OCI-LY7 (cell line): ENCODE measurements at regions not wholly inside any gene's neighbourhood (a gene's known extent, or its start where the extent isn't known, plus 50 kb on each side); places are given as distances from the start of the nearest gene placed in this dataset.

Source experiments
- BruUV-seq: library from RNA; stranded (reverse); fragments of 400-500 nt; replicated peaks from 2 replicates; lab custom pipeline; 2021; lab: Mats Ljungman, UMichigan
- CTCF ChIA-PET: fragments of 300-600 bp; sonication (Branson Sonifier 250); formaldehyde crosslinking; loops from one replicate; lab custom pipeline; 2022; ENCODE audit warnings: antibody characterized with exemption; ENCODE audit not compliant: unreplicated experiment; lab: Charles Lee
- POLR2A ChIA-PET: fragments of 300-600 bp; sonication (Branson Sonifier 250); formaldehyde crosslinking; loops from one replicate; lab custom pipeline; 2022; ENCODE audit warnings: antibody characterized with exemption; lab: Charles Lee
- DNase-seq: peaks from one replicate; pipeline ENCODE4 v3.0.0-alpha.2; 2015; ENCODE audit warnings: low spot score
- H2AFZ ChIP-seq: fragments of 200-600 bp; sonication (generic), shearing (Covaris generic); 2 replicates; pipeline ENCODE4 v1.6.1; 2014; ENCODE audit warnings: mild to moderate bottlenecking, antibody characterized with exemption, low read length, moderate library complexity
- H3K27ac ChIP-seq: fragments of 200-600 bp; sonication (generic); 2 replicates; pipeline ENCODE4 v1.5.1; 2014; ENCODE audit warnings: mixed run types, low read depth, mild to moderate bottlenecking, moderate library complexity, low read length, inconsistent platforms; ENCODE audit not compliant: poor library complexity, severe bottlenecking
- H3K36me3 ChIP-seq: fragments of 200-600 bp; sonication (generic); 2 replicates; pipeline ENCODE4 v1.6.1; 2014; ENCODE audit warnings: mild to moderate bottlenecking, antibody characterized with exemption, low read length, moderate library complexity, mixed read lengths; ENCODE audit not compliant: insufficient read depth
- H3K4me1 ChIP-seq: fragments of 200-600 bp; sonication (generic); 2 replicates; pipeline ENCODE4 v1.5.1; 2014; ENCODE audit warnings: mild to moderate bottlenecking, low read length; ENCODE audit not compliant: insufficient read depth, poor library complexity, severe bottlenecking
- H3K4me2 ChIP-seq: fragments of 200-600 bp; sonication (generic); 2 replicates; pipeline ENCODE4 v1.6.1; 2014; ENCODE audit warnings: mild to moderate bottlenecking, low read length
- H3K4me3 ChIP-seq: fragments of 200-600 bp; sonication (generic); 2 replicates; pipeline ENCODE4 v1.5.1; 2014; ENCODE audit warnings: mild to moderate bottlenecking, low read depth, low read length; ENCODE audit not compliant: poor library complexity, severe bottlenecking
- H3K79me2 ChIP-seq: fragments of 200-600 bp; sonication (generic); 2 replicates; pipeline ENCODE4 v1.6.1; 2016; ENCODE audit warnings: low read depth, mild to moderate bottlenecking, low read length, moderate library complexity, mixed read lengths; ENCODE audit not compliant: insufficient read depth
- H3K9me2 ChIP-seq: fragments of 200-600 bp; sonication (generic); 2 replicates; pipeline ENCODE4 v1.6.1; 2016; ENCODE audit warnings: mild to moderate bottlenecking, low read length, mixed read lengths; ENCODE audit not compliant: insufficient read depth
- H3K9me3 ChIP-seq: fragments of 200-600 bp; sonication (generic); 2 replicates; pipeline ENCODE4 v1.6.1; 2014; ENCODE audit warnings: mild to moderate bottlenecking, mixed run types, low read length, mixed read lengths
- H4K20me1 ChIP-seq: fragments of 200-600 bp; sonication (generic); 2 replicates; pipeline ENCODE4 v1.6.1; 2014; ENCODE audit warnings: mild to moderate bottlenecking, antibody characterized with exemption, low read length, moderate library complexity, mixed read lengths; ENCODE audit not compliant: insufficient read depth
- CTCF ChIP-seq: fragments of 200-600 bp; sonication (generic); conservative IDR thresholded peaks from 2 replicates; pipeline ENCODE4 v1.5.1; 2014; ENCODE audit warnings: mild to moderate bottlenecking, antibody characterized with exemption, low read length, moderate library complexity, mixed read lengths
- EZH2phosphoT487 ChIP-seq: fragments of 200-600 bp; sonication (generic); IDR thresholded peaks from 2 replicates; pipeline ENCODE4 v1.6.1; 2018; ENCODE audit warnings: low read depth, borderline replicate concordance, mild to moderate bottlenecking, mixed run types, antibody characterized with exemption, low read length, moderate library complexity, mixed read lengths
- intact Hi-C: fragments of 100-400 bp; cut with micrococcal nuclease; formaldehyde crosslinking; loops from one replicate; pipeline ENCODE4 v1.10.0; 2022; ENCODE audit not compliant: unreplicated experiment

GRCh38 chr2:15871239-15871783 is 69.0 kb upstream of the MYCN start:
- Histone ChIP-seq H3K4me2 (no peak overlapping the region), H2AFZ (no peak overlapping the region), H3K36me3 (no peaks in the 10 kb centered on the region), H3K79me2 (no peaks in the 10 kb centered on the region), H4K20me1 (no peaks in the 10 kb centered on the region), H3K9me2 (no peaks in the 10 kb centered on the region), H3K27ac (no peak overlapping the region), H3K4me1 (no peaks in the 10 kb centered on the region), H3K9me3 (no peaks in the 10 kb centered on the region), H3K4me3 (no peak overlapping the region)
- intact Hi-C loops, result no loop called here
- no TSS peak for BruUV-seq
- POLR2A ChIA-PET, result no interaction called here
- DNase-seq, result no peak
- no peak for TF ChIP-seq EZH2phosphoT487
- TF ChIP-seq CTCF, result no peak
- CTCF ChIA-PET, result no interaction called here

- ChIA-PET POLR2A (no interaction called here), CTCF (no interaction called here)
- Histone ChIP-seq H3K79me2 (no peaks in the 10 kb centered on the region), H3K27ac (no peak overlapping the region), H3K4me3 (no peak overlapping the region), H4K20me1 (no peaks in the 10 kb centered on the region), H2AFZ (no peak overlapping the region), H3K9me2 (no peaks in the 10 kb centered on the region), H3K4me2 (no peak overlapping the region), H3K4me1 (no peaks in the 10 kb centered on the region), H3K9me3 (no peaks in the 10 kb centered on the region), H3K36me3 (no peaks in the 10 kb centered on the region)
- TF ChIP-seq CTCF, result no peak
- TF ChIP-seq EZH2phosphoT487, result no peak
- BruUV-seq, result no TSS peak
- intact Hi-C loops, result no loop called here
- DNase-seq, result no peak
Observed at GRCh38 chr2:15872854-15873253, 67.5 kb upstream of the MYCN start.

- H2AFZ ChIP-seq, result no peak overlapping the region
- no peak overlapping the region for H3K4me2 ChIP-seq
- TF ChIP-seq EZH2phosphoT487, result no peak
- no peak for TF ChIP-seq CTCF
- H3K9me3 ChIP-seq, result no peaks in the 10 kb centered on the region
- no peak for DNase-seq
- H3K4me1 ChIP-seq, result no peaks in the 10 kb centered on the region
- no TSS peak for BruUV-seq
- H4K20me1 ChIP-seq, result no peaks in the 10 kb centered on the region
- H3K9me2 ChIP-seq, result no peaks in the 10 kb centered on the region
- ChIA-PET CTCF (no interaction called here), POLR2A (no interaction called here)
- H3K27ac ChIP-seq, result no peak overlapping the region
- H3K4me3 ChIP-seq, result no peak overlapping the region
- intact Hi-C loops, result no loop called here
- H3K79me2 ChIP-seq, result no peaks in the 10 kb centered on the region
- H3K36me3 ChIP-seq, result no peaks in the 10 kb centered on the region
Observed at GRCh38 chr2:15874321-15874720, 66.0 kb upstream of the MYCN start.
